KG1 (cell line): ENCODE measurements at regions not wholly inside any gene's neighbourhood (a gene's known extent, or its start where the extent isn't known, plus 50 kb on each side); places are given as distances from the start of the nearest gene placed in this dataset.

Experiments used
- DNase-seq: peaks from one replicate; lab custom pipeline; 2025; lab: John Stamatoyannopoulos, UW

DNA sequence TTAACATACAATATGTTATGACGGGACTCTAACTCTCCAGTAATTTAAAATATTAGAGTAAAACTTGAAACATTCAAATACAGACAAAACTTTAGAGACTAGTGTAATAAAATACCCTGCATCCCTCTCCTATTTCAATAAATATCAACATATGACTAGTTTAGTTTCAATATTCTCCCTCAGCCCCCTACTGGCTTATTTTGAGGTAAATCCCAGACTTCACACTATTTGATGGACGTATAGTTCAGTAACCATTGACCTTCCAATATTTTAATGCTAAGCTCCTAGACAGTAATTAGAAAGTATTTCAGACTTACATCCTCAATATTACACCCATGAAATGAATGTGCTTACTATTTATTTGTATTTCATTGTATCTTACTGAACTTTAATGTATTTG is 180.7 kb upstream of the STARD13 start:
- DNase-seq = no peak

- no peak for DNase-seq
These were observed 182.0 kb upstream of the STARD13 start for GRCh38 chr13:33467556-33467955.

DNA sequence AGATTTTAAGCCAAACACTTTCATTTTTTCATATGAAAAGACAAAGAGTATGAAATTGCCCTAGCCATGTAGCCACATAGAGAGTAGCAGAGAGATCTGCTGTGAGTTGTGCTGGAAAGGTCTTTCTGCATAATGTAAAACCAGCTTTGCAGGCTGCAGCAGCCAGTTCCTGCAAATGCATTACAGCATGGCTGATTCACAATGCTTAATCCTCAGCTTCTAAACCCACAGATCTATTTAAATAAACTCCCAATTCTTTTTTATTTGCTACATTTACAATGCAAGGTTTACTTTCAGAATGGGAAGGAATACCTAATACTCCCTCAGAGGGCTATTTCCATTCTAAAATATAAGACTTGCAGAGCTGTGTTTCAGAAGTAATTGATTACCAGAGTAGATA is 185.6 kb upstream of the STARD13 start:
- no peak for DNase-seq

GRCh38 chr13:33472446-33472845 is 186.9 kb upstream of the STARD13 start:
- no peak for DNase-seq

DNA sequence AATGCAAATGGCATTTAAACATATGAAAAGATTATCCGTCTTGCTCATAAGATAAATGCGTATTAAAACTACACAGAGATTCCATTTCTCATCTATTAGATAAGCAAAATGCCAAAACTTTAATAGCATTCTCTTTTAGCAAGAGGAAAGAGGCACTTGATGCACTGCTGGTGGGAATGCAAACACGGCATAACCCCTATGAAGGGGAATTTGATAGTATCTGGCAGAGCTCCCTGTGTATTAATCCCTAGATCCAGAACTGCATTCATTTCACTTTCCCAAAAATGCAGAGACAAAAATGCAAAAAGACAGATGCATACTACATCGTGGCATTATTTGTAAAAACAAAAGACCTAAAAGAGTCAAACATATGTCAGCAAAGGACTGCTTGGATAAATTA is 193.6 kb upstream of the STARD13 start:
- no peak for DNase-seq

- DNase-seq = no peak
These were observed 195.0 kb upstream of the STARD13 start for GRCh38 chr13:33480561-33480960.

DNA sequence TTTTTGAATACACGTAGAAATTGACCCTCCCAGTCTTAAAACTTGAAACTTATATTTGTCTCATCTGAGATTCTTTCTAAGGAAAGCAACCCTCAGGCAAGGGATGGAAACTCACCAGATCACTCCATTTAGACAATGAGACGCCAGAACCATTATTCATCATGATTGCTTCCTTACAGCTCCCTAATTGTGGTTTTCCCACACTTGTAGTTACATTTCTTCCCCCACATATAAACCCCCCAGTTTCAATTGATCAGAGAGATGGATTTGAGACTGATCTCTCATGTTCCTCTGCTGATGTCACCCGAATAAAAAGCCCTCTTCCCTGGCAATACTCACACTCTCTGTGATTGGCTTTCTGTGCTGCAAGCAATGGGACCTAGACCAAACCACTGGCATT is 197.9 kb upstream of the STARD13 start:
- no peak for DNase-seq

- no peak for DNase-seq
These were observed 199.7 kb upstream of the STARD13 start for GRCh38 chr13:33485247-33485646.

DNA sequence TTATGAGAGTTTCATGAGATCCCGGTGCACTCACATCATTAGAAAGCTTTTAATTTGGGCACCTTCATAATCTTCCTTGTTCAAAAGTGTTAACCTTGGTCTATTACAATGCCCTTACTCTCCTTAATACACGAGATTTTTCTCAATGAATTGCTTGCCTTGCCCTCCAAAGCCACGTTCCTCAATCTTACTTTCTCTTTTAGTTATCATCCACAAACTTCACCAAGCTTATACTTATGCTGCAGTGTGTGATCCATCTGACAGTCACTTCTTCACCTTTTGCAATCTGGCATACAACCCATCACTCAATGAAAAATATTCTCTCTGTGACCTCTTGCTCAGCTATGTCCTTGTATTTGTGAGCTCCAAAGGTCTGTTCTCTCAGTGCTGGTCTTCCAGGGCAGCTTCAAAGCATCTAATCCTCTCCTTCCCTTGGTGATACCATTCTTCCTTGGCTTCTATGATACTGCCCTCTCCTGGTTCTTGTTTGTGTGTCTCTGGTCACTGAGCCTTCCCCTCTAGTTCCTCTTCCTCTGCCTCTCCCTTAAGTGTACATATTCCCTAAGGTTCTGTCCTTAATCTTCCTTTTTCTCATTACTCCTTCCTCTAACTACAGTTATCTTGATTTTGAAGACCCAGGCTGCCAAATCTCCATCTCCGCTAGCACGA is 202.2 kb upstream of the STARD13 start:
- no peak for DNase-seq

DNA sequence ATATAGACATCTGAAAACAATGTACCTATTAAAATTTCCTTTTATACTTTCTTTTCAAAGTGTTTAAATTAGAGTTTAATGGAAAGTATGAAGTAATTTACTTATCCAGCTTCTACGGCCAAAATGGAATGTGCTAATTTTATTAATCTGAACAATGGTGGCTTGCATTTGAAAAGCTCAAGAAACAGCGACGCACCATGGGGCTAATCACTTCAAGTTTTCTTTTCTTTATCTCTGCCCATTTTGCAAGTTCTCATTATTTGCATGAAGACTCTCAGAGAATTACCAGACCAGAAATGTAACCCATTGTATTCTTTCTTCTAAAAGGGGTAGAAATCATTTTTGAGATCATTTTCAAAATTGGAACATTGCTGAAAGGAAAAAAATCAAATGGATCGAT is 204.0 kb upstream of the STARD13 start:
- DNase-seq = no peak

DNA sequence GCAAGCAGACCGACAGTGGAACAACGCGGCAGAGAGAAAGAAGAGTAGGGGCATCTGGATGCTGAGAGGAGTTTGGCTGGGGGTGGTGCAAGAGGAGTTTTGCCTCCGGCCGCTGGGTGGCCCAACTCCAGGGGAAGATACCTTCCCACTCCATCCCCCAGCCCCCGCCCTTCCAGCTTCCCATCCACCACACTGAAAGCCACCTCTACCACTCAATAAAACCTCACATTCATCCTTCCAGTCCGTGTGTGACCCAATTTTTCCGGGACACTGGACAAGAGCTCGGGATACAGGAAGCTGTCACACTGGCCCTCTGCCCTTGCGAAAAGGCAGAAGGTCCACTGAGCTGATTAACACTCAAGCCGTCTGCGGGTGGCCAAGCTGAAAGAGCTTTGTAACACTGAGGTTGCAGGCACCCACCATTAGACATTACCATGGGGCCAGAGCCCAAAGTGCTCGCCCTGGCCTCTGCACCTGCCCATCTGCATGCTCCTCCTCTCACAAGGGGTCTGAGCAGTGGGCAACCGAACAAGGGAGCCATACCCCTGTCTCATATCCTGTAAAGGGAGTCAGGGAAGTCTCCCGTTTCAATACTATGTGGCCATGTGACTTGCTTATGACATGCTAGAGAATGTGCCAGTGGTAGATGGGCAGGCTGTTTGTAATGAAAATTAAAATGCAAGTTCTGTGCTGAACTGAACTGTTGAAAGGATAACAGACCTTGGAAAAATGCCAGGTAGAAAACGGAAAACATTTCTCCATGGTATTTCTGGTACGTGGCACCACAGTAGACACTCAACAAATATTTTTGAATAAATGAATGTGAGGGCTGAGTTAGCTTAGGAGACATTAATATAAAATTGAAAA is 205.1 kb upstream of the STARD13 start:
- no peak for DNase-seq

GRCh38 chr13:33493672-33494365 is 208.3 kb upstream of the STARD13 start:
- no peak for DNase-seq

- DNase-seq = no peak
These were observed 209.1 kb upstream of the STARD13 start for GRCh38 chr13:33494596-33495204.

GRCh38 chr13:33496336-33496735 is 210.8 kb upstream of the STARD13 start:
- no peak for DNase-seq

- no peak for DNase-seq
These were observed 211.7 kb upstream of the STARD13 start for GRCh38 chr13:33497146-33497845.

DNA sequence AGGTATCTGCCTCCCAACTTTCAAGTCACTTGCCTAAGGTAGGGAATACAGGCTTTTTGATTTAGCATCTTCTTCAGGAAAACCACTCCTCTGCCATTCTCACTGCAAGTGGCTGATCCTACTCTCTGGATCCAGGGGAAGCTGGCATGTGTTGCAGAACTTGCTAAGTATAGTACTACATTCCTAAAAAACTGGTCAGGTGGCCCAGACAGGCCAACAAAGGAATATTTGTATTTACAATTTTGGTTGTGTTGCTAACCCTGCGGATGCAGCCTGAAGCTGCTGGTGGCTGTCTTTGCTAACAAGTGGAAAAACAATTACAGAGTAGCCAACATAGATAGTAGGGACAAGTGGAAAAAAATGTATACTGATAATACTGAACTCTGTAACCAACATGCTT is 222.5 kb upstream of the STARD13 start:
- DNase-seq = no peak

DNA sequence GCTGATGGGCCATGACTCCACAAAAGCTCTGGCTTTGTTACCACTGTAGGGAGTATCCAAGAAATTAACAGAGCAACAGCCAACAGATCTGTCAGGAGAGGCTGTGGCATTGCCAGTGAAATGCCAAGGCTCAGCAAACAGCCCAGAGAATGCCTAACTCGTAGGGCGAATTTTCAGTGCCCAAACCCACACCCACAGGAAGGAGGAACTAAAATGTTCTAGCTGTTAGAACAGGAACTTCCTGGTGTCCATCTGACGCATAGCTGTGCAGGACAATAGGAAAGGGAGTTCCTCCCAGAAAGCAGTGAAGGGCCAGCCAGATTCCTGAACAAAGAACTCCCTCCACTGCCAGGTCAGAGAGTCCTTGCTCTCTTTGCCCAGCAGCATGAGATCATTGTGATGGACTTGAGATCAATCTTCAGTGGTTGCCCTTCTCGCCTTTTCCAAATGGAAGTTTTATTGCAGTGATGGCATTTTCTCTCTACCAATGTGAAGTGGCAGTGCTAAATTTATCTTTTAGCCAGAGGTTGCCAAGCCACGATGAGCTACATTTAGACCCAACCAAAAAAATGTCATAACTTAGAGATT is 224.2 kb upstream of the STARD13 start:
- DNase-seq = no peak

DNA sequence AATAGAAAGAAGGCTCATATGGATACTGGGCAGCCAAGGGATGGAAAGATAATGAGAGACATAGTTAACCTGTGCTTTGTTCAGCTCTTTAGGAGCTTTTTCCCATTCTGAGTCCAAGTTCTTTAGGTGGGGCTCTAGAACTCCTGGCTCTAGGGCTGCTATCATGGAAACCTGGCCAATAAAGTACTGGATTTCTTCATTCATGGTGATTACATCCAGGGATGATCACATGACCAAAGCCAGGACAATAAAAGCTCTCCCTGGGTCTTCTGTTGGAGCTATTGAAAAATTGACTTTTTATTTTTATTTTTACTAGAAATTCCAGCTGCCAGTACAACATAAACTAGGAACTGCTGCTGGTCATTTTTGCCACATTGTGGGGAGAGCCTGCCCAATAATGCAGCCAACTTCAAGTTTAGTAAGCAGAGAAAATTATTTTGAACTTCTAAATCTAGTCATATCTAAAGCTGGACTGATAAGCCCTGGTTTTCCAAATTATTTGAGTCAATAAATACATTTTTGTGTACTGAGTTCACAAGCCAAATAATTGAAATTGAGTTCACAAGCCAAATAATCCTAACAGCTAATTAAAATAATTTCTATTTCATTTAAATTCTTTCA is 224.9 kb upstream of the STARD13 start:
- DNase-seq = no peak

DNA sequence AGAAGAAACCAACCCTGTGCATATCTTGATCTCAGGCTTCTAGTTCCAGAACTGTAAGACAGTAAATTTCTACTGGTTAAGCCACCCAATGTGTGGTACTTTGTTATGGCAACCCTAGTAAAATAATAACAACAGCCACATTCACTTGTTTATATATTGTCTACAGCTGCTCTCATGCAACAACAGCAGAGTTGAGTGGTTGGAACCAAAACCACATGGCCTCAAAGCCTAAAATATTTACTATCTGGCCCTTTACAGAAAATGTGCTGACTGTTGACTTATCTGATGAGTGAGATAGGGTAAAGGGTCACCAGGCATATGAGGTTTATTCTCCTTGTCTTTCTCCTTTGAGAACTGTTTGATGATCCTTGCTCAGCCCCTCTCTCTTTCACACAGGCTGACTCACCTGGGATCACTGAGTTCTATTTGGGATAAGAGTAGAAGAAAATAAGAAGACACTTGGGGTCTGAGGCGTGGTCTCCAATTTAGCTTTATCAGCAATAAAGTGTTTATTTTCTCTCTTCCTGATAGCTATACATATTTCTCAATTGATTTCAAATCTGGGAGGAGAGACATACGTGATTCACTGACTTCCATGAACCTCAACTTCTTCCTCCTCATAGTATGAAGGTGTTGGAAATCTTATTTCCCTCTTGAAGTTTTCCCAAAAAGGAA is 227.5 kb upstream of the STARD13 start:
- DNase-seq = no peak

DNA sequence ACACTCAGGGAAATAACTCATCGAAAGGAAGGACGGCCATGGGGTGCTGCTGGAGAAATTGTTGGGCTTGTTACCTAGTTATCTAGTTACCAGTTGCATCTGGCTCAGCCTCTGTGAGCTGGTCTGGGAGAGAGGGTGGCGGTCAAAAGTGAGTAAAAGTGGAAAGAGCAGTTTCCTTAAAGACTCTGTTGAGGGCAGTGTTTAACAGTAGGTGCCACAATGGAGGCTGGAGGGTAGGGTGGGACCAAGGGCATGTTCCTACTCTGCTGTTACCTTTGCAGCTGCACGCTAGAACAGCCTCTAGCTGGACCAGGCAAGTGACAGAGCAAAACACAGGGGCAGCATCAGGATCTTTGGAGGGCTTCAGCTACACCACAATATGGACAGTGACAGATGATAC is 228.8 kb upstream of the STARD13 start:
- DNase-seq = no peak

DNA sequence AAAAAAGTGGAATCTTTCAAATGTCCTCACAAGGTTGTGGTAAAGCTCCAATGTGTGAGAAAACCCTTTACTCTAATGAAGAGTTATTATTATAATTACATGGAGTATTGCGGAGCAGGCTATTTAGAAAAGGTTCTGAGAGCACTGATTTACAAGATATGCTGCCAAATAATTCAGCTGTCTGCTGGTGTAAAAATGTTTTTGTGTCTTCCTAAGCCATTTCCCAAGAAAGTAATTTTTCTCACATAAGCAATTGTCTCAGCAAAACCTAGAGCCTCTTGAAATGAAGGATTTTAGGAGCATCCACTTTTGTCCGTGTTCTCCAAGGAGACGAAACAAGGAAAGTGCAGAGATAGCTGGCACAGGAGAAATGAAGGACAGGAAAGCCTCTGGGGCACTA is 229.6 kb upstream of the STARD13 start:
- no peak for DNase-seq
